Endothelial cell of umbilical vein (primary cell): ENCODE measurements at regions not wholly inside any gene's neighbourhood (a gene's known extent, or its start where the extent isn't known, plus 50 kb on each side); places are given as distances from the start of the nearest gene placed in this dataset.

Experiments
- BruUV-seq: library from RNA; stranded (reverse); fragments of 400-500 nt; replicated peaks from 2 replicates; lab custom pipeline; 2021; lab: Mats Ljungman, UMichigan
- CTCF ChIA-PET: fragments of 300-600, 350-600 bp; sonication (Branson Sonifier 250); formaldehyde crosslinking; loops from one replicate; lab custom pipeline; 2021; ENCODE audit warnings: antibody characterized with exemption, inconsistent platforms; lab: Charles Lee
- POLR2A ChIA-PET: fragments of 300-600, 350-600 bp; sonication (Branson Sonifier 250); formaldehyde crosslinking; loops from one replicate; lab custom pipeline; 2021; ENCODE audit warnings: antibody characterized with exemption, inconsistent platforms; lab: Charles Lee
- DNase-seq: peaks from one replicate; pipeline ENCODE4 v3.0.0-alpha.2; 2011; ENCODE audit warnings: low read depth, low spot score
- FAIRE-seq: peaks from 2 replicates; lab custom pipeline; 2011; peaks lifted over from hg19 to GRCh38; lab: Jason Lieb, UNC
- H2AFZ ChIP-seq: 2 replicates; pipeline ENCODE4 v1.6.0; 2012; ENCODE audit warnings: low read depth, low read length, control low read depth, inconsistent platforms
- H3K27ac ChIP-seq: 2 replicates; pipeline ENCODE4 v1.5.1; 2011; ENCODE audit warnings: low read depth, mild to moderate bottlenecking, control low read depth, low read length, moderate library complexity; ENCODE audit not compliant: insufficient read depth
- H3K27me3 ChIP-seq, 2 experiments: 2 replicates each; pipeline versions ENCODE4 v1.6.0 to v1.6.1; 2011; ENCODE audit warnings: low read length in 2 of 2, mixed read lengths in 1 of 2; ENCODE audit not compliant: control insufficient read depth in 2 of 2, insufficient read depth in 2 of 2
- H3K36me3 ChIP-seq, 2 experiments: 2 replicates in 1 of 2; 3 replicates in 1 of 2; pipeline ENCODE4 v1.5.1; 2011; ENCODE audit warnings: low read length in 2 of 2, mild to moderate bottlenecking in 1 of 2, moderate library complexity in 1 of 2; ENCODE audit not compliant: control insufficient read depth in 2 of 2, insufficient read depth in 2 of 2; ENCODE audit errors: extremely low read depth in 1 of 2
- H3K4me1 ChIP-seq: 3 replicates; pipeline ENCODE4 v1.5.1; 2011; ENCODE audit warnings: mild to moderate bottlenecking, low read length; ENCODE audit not compliant: control insufficient read depth, insufficient read depth; ENCODE audit errors: extremely low read depth
- H3K4me2 ChIP-seq: 2 replicates; pipeline ENCODE4 v1.6.1; 2011; ENCODE audit warnings: low read length, control low read depth, mixed read lengths; ENCODE audit not compliant: insufficient read depth
- H3K4me3 ChIP-seq, 3 experiments: fragments of 200-600 bp in 1 of 3; sonication (generic), shearing (Covaris generic) in 1 of 3; replicated peaks in 1 of 3; 2 replicates each; pipeline ENCODE4 v1.5.1; 2011 to 2016; ENCODE audit warnings: control low read depth in 3 of 3, low read length in 3 of 3, mild to moderate bottlenecking in 2 of 3, inconsistent platforms in 1 of 3, low read depth in 1 of 3, moderate library complexity in 1 of 3; ENCODE audit not compliant: insufficient read depth in 1 of 3
- H3K79me2 ChIP-seq: 2 replicates; pipeline ENCODE4 v1.6.0; 2012; ENCODE audit warnings: low read length, inconsistent platforms; ENCODE audit not compliant: control insufficient read depth, insufficient read depth
- H3K9ac ChIP-seq: replicated peaks from 2 replicates; pipeline ENCODE3; 2011; ENCODE audit warnings: low read length, control low read depth; ENCODE audit not compliant: insufficient read depth; ENCODE audit errors: extremely low read depth
- H3K9me1 ChIP-seq: replicated peaks from 3 replicates; pipeline ENCODE4 v1.6.0; 2011; ENCODE audit warnings: mild to moderate bottlenecking, low read length; ENCODE audit not compliant: control insufficient read depth, insufficient read depth; ENCODE audit errors: extremely low read depth
- H3K9me3 ChIP-seq: replicated peaks from 2 replicates; pipeline ENCODE4 v1.5.1; 2012; ENCODE audit warnings: low read length, inconsistent platforms; ENCODE audit not compliant: control insufficient read depth, insufficient read depth
- H4K20me1 ChIP-seq: replicated peaks from 2 replicates; pipeline ENCODE3; 2011; ENCODE audit warnings: mild to moderate bottlenecking, low read length; ENCODE audit not compliant: control insufficient read depth, insufficient read depth; ENCODE audit errors: extremely low read depth
- GATA2 ChIP-seq: IDR thresholded peaks from 2 replicates; pipeline ENCODE4 v1.7.0; 2011; ENCODE audit warnings: low read depth, mild to moderate bottlenecking, moderate library complexity, mixed read lengths, low read length; ENCODE audit not compliant: insufficient read length, insufficient read depth
- MYC ChIP-seq: IDR thresholded peaks from one replicate; pipeline ENCODE4 v1.6.1; 2011; ENCODE audit warnings: mild to moderate bottlenecking, low read depth, low read length
- POLR2A ChIP-seq: IDR thresholded peaks from 2 replicates; pipeline ENCODE4 v1.6.1; 2012; ENCODE audit warnings: low read depth, mild to moderate bottlenecking, control low read depth, low read length
- dilution Hi-C: fragments of 300-500 bp; cut with MboI; formaldehyde crosslinking; loops from one replicate; pipeline ENCODE4 v1.15.0; 2019; ENCODE audit warnings: low sequenced_read_pairs; ENCODE audit not compliant: extremely low pct_ligation_motif_present
- intact Hi-C: fragments of 100-400 bp; cut with micrococcal nuclease; formaldehyde crosslinking; loops from one replicate; pipeline ENCODE4 v1.10.0; 2022
- TF ChIP-seq, protein P1 (sequence below), 2 donors: IDR thresholded peaks; 1 replicate in 1 of 2; 2 replicates in 1 of 2; pipeline ENCODE4 v1.5.1; 2011; ENCODE audit warnings: low read length in 2 of 2, mild to moderate bottlenecking in 2 of 2, moderate library complexity in 2 of 2, control low read depth in 1 of 2, inconsistent platforms in 1 of 2, low read depth in 1 of 2; ENCODE audit not compliant: insufficient read depth in 1 of 2; ENCODE audit errors: extremely low read depth in 1 of 2

DNA sequence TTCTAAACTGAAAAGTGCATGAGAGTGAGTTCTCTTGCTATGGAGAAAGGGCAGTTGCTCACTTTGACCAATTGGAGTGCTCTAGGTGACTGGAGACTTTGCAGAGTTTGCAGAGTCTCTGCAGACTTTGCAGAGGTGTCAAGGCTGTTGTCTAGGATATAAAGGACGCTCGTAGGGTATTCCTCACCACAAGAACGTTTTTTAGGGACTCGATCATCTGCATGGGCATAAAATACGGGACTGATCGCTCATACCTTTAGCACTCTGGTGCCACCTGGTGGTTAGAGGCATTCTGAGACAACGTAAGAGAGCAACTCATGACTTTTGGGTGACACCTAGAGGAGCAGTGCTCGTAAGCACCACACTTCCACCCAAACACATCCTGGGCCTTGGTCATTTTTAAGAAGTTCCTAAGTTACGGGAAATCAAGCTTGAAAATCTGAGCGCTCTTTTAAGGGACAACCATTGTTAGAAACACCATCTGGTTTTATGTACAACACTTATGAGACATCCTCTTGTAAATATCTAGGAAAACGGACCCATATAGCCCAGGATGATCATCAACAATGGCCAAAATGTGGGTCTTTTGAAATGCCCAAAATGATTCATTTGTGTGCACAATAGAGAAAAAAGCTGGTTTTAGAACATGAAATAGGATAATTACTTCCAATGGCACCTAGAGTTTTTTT, 51.6 kb upstream of the XCR1 start:
- dilution Hi-C loops: no loop called here
- Histone ChIP-seq H3K36me3 (no peaks in the 10 kb centered on the region), H3K27ac (no peak overlapping the region), H2AFZ (no peak overlapping the region), H3K9ac (no peak overlapping the region), H3K9me1 (no peaks in the 10 kb centered on the region), H3K4me2 (no peak overlapping the region), H3K4me1 (no peaks in the 10 kb centered on the region), H3K27me3 (peaks cover 9 to 11% of the 10 kb centered on the region in 2 experiments), H3K79me2 (no peaks in the 10 kb centered on the region), H3K4me3 (no peak overlapping the region), H3K9me3 (no peaks in the 10 kb centered on the region), H4K20me1 (no peaks in the 10 kb centered on the region)
- FAIRE-seq (peak; percentile 96), DNase-seq (peak; percentile 87)
- intact Hi-C loops: loop anchor here (1.0 to 5.0 kb wide), 6 partner anchors 92 to 348 kb away; partner anchors contain the start of gene LZTFL1
- ChIA-PET CTCF (interaction anchor here (0.7 to 7.0 kb wide), 25 partner anchors 11 to 569 kb away, joined by 3 to 212 read pairs (median 4); partner anchors contain the start of genes CXCR6 and FYCO1), POLR2A (no interaction called here)
- BruUV-seq: no TSS peak
- TF ChIP-seq MYC: no peak
- TF ChIP-seq, protein P1, sequence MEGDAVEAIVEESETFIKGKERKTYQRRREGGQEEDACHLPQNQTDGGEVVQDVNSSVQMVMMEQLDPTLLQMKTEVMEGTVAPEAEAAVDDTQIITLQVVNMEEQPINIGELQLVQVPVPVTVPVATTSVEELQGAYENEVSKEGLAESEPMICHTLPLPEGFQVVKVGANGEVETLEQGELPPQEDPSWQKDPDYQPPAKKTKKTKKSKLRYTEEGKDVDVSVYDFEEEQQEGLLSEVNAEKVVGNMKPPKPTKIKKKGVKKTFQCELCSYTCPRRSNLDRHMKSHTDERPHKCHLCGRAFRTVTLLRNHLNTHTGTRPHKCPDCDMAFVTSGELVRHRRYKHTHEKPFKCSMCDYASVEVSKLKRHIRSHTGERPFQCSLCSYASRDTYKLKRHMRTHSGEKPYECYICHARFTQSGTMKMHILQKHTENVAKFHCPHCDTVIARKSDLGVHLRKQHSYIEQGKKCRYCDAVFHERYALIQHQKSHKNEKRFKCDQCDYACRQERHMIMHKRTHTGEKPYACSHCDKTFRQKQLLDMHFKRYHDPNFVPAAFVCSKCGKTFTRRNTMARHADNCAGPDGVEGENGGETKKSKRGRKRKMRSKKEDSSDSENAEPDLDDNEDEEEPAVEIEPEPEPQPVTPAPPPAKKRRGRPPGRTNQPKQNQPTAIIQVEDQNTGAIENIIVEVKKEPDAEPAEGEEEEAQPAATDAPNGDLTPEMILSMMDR (IDR thresholded peaks at IDR 0.05; ENCODE audit: extremely low read depth in 1 of 2, insufficient read depth in 1 of 2, low read depth in 1 of 2, low read length in 2 of 2): peak; percentile 88 to 98
- no peak for TF ChIP-seq POLR2A
- no peak for TF ChIP-seq GATA2
